OCI-LY3 (cell line): ENCODE measurements at regions not wholly inside any gene's neighbourhood (a gene's known extent, or its start where the extent isn't known, plus 50 kb on each side); places are given as distances from the start of the nearest gene placed in this dataset.

Experiments used
- H2AFZ ChIP-seq: fragments of 200-600, 300-600 bp; shearing (Covaris generic); 2 replicates; pipeline ENCODE4 v1.6.0; 2014; ENCODE audit warnings: antibody characterized with exemption, low read depth, low read length
- H3K27ac ChIP-seq: fragments of 200-600, 300-600 bp; sonication (generic); 2 replicates; pipeline ENCODE4 v1.5.1; 2014; ENCODE audit warnings: mild to moderate bottlenecking, low read length, moderate library complexity, mixed read lengths
- H3K27me3 ChIP-seq: fragments of 200-600, 300-600 bp; sonication (generic); 2 replicates; pipeline ENCODE4 v1.6.1; 2014; ENCODE audit warnings: low read depth, low read length, mixed read lengths
- H3K36me3 ChIP-seq: fragments of 200-600, 300-600 bp; sonication (generic); replicated peaks from 2 replicates; pipeline ENCODE3; 2014; ENCODE audit warnings: low read depth, low read length, mixed read lengths
- H3K4me1 ChIP-seq: fragments of 300-600, 200-600 bp; sonication (generic); 2 replicates; pipeline ENCODE4 v1.6.1; 2014; ENCODE audit warnings: low read length, mixed read lengths
- H3K4me2 ChIP-seq: fragments of 200-600, 300-600 bp; sonication (generic); 2 replicates; pipeline ENCODE4 v1.6.1; 2014; ENCODE audit warnings: low read length, mixed read lengths
- H3K4me3 ChIP-seq: fragments of 300-600, 200-600 bp; sonication (generic); 2 replicates; pipeline ENCODE4 v1.5.1; 2014; ENCODE audit warnings: antibody characterized with exemption, mild to moderate bottlenecking, low read length, moderate library complexity
- H3K79me2 ChIP-seq: fragments of 300-600, 200-600 bp; shearing (Covaris generic); 2 replicates; pipeline ENCODE4 v1.6.1; 2014; ENCODE audit warnings: mild to moderate bottlenecking, low read length, mixed read lengths
- H3K9ac ChIP-seq: fragments of 300-600, 200-600 bp; shearing (Covaris generic); 2 replicates; pipeline ENCODE4 v1.6.0; 2014; ENCODE audit warnings: mild to moderate bottlenecking, low read length, moderate library complexity
- H3K9me3 ChIP-seq: fragments of 200-600, 300-600 bp; shearing (Covaris generic); 2 replicates; pipeline ENCODE4 v1.6.1; 2014; ENCODE audit warnings: low read length, mixed read lengths; ENCODE audit not compliant: insufficient read depth
- H4K20me1 ChIP-seq: fragments of 200-600, 300-600 bp; sonication (generic); 2 replicates; pipeline ENCODE4 v1.6.1; 2016; ENCODE audit warnings: low read length, mixed read lengths; ENCODE audit not compliant: insufficient read depth
- EZH2phosphoT487 ChIP-seq: fragments of 200-600 bp; shearing (Covaris generic); IDR thresholded peaks from 2 replicates; pipeline ENCODE4 v1.6.1; 2018; ENCODE audit warnings: antibody characterized with exemption, mixed run types, low read depth
- TF ChIP-seq, protein P1 (sequence below): fragments of 200-600, 300-600 bp; sonication (generic); IDR thresholded peaks from 2 replicates; pipeline ENCODE4 v1.5.1; 2014; ENCODE audit warnings: antibody characterized with exemption, low read length, low read depth

DNA sequence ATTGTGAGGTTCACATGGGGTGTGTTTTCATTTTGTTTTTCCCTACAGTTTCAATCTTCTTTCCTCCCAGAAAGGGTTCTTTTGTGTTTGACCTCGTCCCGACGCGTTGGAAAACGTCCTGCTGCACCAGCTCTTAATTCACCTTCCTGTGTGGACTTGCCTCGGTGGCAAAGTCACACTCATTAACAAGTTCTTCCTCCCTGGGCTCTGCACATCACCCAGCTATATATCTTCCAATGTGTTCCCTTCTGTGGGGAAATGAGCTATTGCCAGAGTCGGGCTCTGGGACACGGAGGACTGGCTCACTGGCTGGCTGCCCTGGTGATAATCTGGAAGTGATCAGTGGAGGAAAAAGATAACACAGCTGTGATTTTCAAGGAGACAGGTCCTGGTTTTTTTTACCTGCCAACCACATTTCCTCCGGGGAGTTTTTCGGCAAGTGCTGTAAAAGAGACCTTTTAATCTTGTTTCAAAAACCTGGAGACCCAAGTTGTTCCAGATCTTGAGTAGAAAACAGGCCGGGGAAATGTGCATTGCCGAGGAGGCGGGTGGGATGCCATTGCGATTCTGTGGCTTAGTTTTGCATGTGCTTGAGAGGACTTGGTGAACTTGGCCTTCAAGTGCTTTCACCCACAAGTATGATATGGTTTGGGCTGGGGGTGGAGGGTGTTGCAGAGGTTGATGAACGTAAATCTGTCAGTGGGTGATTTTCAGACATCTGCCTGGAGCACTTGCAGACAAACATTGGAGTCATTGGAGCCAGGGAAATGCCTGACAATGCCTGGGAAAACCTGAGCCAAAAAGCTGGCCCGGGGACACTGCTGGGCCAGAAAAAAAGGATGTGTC is 96.5 kb upstream of the CREB5 start:
- H3K9me3 ChIP-seq, result no peaks in the 10 kb centered on the region
- peaks cover 37% of the 10 kb centered on the region for H3K27me3 ChIP-seq
- H3K4me1 ChIP-seq, result peaks cover 29% of the 10 kb centered on the region
- H3K36me3 ChIP-seq, result no peaks in the 10 kb centered on the region
- H2AFZ ChIP-seq, result no peak overlapping the region
- no peaks in the 10 kb centered on the region for H3K79me2 ChIP-seq
- H3K4me2 ChIP-seq, result no peak overlapping the region
- TF ChIP-seq EZH2phosphoT487, result no peak
- TF ChIP-seq, protein P1, sequence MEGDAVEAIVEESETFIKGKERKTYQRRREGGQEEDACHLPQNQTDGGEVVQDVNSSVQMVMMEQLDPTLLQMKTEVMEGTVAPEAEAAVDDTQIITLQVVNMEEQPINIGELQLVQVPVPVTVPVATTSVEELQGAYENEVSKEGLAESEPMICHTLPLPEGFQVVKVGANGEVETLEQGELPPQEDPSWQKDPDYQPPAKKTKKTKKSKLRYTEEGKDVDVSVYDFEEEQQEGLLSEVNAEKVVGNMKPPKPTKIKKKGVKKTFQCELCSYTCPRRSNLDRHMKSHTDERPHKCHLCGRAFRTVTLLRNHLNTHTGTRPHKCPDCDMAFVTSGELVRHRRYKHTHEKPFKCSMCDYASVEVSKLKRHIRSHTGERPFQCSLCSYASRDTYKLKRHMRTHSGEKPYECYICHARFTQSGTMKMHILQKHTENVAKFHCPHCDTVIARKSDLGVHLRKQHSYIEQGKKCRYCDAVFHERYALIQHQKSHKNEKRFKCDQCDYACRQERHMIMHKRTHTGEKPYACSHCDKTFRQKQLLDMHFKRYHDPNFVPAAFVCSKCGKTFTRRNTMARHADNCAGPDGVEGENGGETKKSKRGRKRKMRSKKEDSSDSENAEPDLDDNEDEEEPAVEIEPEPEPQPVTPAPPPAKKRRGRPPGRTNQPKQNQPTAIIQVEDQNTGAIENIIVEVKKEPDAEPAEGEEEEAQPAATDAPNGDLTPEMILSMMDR, result no peak
- H3K4me3 ChIP-seq, result no peak overlapping the region
- H3K9ac ChIP-seq, result no peak overlapping the region
- H3K27ac ChIP-seq, result no peak overlapping the region
- H4K20me1 ChIP-seq, result no peaks in the 10 kb centered on the region

DNA sequence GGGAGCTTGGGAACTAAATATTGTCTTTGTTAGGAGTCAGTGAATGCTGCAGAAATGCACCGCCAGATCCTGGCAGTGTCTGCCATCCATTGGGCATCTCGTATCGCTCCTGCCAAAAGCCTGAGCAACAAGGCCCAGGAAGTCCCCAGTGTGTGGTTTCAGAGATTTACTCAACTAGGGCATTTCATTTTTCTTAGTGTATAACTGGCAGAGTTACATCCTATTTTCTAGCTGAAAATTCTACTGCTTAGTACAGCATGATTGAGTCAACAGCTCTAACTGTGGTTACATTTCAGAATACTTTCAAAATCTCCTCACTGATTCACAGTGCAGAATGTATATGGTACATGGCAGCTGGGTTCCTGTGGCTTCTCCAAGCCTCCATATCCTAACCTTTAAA is 95.8 kb upstream of the CREB5 start:
- Histone ChIP-seq H3K4me2 (no peak overlapping the region), H2AFZ (no peak overlapping the region), H4K20me1 (no peaks in the 10 kb centered on the region), H3K9me3 (no peaks in the 10 kb centered on the region), H3K4me1 (peaks cover 25% of the 10 kb centered on the region), H3K4me3 (no peak overlapping the region), H3K27ac (no peak overlapping the region), H3K79me2 (no peaks in the 10 kb centered on the region), H3K9ac (no peak overlapping the region), H3K27me3 (peaks cover 34% of the 10 kb centered on the region), H3K36me3 (no peaks in the 10 kb centered on the region)
- TF ChIP-seq, protein P1, result no peak
- TF ChIP-seq EZH2phosphoT487, result no peak

DNA sequence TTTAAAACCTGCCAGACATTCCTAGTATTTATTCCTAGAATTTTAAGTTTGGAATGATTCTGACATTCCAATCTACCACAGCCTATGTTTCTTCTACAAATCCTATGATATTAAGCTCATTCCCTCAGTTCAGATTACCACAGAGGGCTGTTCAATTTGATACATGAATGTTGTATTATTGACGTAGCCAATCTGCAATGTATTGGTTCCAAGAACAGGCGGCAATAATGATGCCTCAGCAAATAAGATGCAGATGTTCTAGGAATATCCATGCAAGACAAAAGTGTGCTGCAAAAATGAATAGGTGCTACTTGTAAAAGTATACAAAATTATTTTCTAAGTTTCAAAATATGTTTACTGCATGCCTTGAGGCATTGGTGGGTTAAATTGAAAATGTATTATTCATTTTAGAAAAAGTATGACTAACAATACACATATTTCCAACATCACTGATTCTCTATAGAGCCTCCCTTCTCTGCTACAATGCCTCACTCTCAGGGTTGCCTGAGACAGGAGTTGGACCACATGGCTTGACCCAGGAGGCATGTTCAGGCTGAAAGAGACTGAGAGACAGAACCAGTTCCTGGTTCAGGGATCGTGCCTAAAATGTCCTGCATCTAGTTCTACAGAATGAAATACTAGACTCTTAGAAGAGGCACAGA is 94.1 kb upstream of the CREB5 start:
- Histone ChIP-seq H4K20me1 (no peaks in the 10 kb centered on the region), H3K79me2 (no peaks in the 10 kb centered on the region), H3K36me3 (no peaks in the 10 kb centered on the region), H3K27me3 (peaks cover 20% of the 10 kb centered on the region), H2AFZ (no peak overlapping the region), H3K4me2 (no peak overlapping the region), H3K27ac (no peak overlapping the region), H3K9ac (no peak overlapping the region), H3K4me1 (peaks cover 16% of the 10 kb centered on the region), H3K4me3 (no peak overlapping the region), H3K9me3 (no peaks in the 10 kb centered on the region)
- TF ChIP-seq EZH2phosphoT487, result no peak
- TF ChIP-seq, protein P1, result no peak

DNA sequence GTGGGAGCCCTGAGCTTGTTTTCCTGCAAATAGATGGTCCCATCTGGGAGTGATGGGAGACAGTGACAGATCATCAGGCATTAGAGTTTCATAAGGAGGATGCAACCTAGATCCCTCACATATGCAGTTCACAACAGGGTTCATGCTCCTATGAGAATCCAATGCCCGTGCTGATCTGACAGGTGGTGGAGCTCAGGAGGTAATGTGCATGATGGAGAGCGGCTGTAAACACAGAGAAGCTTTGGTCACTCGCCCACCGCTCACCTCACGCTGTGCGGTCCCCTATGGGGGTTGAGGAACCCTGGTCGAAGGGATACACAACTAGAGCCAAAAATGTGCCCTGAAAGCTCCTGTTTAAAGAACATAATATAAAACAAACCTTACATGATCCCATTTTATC is 88.5 kb upstream of the CREB5 start:
- Histone ChIP-seq H3K36me3 (no peaks in the 10 kb centered on the region), H3K27ac (no peak overlapping the region), H3K4me2 (no peak overlapping the region), H3K4me1 (peaks cover 15% of the 10 kb centered on the region), H3K4me3 (no peak overlapping the region), H3K79me2 (no peaks in the 10 kb centered on the region), H3K9ac (no peak overlapping the region), H4K20me1 (no peaks in the 10 kb centered on the region), H3K9me3 (no peaks in the 10 kb centered on the region), H3K27me3 (no peaks in the 10 kb centered on the region; the same call in 1 of the 2 replicates), H2AFZ (no peak overlapping the region)
- TF ChIP-seq, protein P1, result no peak
- no peak for TF ChIP-seq EZH2phosphoT487
